AG09309 (cell line): ENCODE measurements at regions not wholly inside any gene's neighbourhood (a gene's known extent, or its start where the extent isn't known, plus 50 kb on each side); places are given as distances from the start of the nearest gene placed in this dataset.

ENCODE experiments used
- DNase-seq: peaks from one replicate; pipeline ENCODE4 v3.0.0-alpha.2; 2010; ENCODE audit warnings: low read depth
- H3K4me3 ChIP-seq: 2 replicates; pipeline ENCODE4 v1.5.1; 2011; ENCODE audit warnings: mild to moderate bottlenecking, low read depth, low read length, moderate library complexity; ENCODE audit not compliant: control insufficient read depth
- CTCF ChIP-seq: IDR thresholded peaks from 2 replicates; pipeline ENCODE4 v1.5.1; 2011; ENCODE audit warnings: mild to moderate bottlenecking, low read depth, low read length, inconsistent platforms; ENCODE audit not compliant: insufficient read depth, control insufficient read depth; ENCODE audit errors: missing control alignments

GRCh38 chr2:14297340-14297739 lies 335.2 kb upstream of the LRATD1 start:
- DNase-seq = no peak
- no peak for TF ChIP-seq CTCF
- H3K4me3 ChIP-seq = no peak overlapping the region

- no peak for DNase-seq
- no peak for TF ChIP-seq CTCF
- H3K4me3 ChIP-seq = no peak overlapping the region
Measured at GRCh38 chr2:14297906-14298305, 334.6 kb upstream of the LRATD1 start.

- DNase-seq = no peak
- H3K4me3 ChIP-seq = no peak overlapping the region
- TF ChIP-seq CTCF = no peak
Measured at GRCh38 chr2:14301331-14301730, 331.2 kb upstream of the LRATD1 start.

GRCh38 chr2:14303366-14304115 lies 329.0 kb upstream of the LRATD1 start:
- no peak overlapping the region for H3K4me3 ChIP-seq
- DNase-seq = no peak

GRCh38 chr2:14304326-14304725 lies 328.2 kb upstream of the LRATD1 start:
- DNase-seq = no peak
- no peak for TF ChIP-seq CTCF
- H3K4me3 ChIP-seq = no peak overlapping the region

More at GRCh38 chr2:14303366-14304115, 329.0 kb upstream of the LRATD1 start:
- TF ChIP-seq CTCF = no peak

GRCh38 chr2:14306268-14306861 lies 326.2 kb upstream of the LRATD1 start:
- no peak for DNase-seq
- TF ChIP-seq CTCF = no peak
- H3K4me3 ChIP-seq = no peak overlapping the region
